ENCODE measurements at regions not wholly inside any gene's neighbourhood (a gene's known extent, or its start where the extent isn't known, plus 50 kb on each side); places are given as distances from the start of the nearest gene placed in this dataset.

- no peak for DNase-seq
Observed at GRCh38 chr5:173720953-173721600, 104.6 kb upstream of the BOD1 start.

DNA sequence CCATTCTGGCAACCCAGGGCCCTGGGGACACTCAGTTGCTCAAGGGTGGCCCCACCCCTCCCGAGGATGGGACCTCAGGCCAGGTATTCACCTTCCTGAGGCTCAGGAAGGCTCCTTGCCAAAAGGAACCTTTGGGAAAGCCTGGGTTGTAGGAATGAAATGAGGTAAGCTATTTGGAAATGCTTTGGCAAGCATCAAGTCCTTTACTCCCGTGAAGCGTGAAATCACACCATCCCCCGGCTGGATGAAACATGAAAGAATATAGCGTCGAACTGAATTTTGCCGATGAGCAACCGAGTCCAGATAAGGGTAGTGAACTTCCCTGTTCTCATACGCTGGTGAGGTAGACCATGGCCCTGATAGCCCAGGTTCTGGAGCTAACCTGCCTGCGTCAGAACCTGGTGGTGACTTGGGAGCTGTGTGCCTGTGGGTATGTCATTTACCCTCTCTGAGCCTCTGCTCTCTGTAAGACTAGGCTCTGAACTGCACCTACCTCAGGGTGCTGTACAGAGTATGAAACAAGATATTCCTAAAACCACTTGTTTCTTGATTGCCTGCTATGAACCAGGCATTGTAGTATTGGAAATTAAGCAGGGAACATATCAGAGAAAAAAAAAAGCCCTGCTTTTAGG lies 105.3 kb upstream of the BOD1 start:
- DNase-seq = no peak

DNA sequence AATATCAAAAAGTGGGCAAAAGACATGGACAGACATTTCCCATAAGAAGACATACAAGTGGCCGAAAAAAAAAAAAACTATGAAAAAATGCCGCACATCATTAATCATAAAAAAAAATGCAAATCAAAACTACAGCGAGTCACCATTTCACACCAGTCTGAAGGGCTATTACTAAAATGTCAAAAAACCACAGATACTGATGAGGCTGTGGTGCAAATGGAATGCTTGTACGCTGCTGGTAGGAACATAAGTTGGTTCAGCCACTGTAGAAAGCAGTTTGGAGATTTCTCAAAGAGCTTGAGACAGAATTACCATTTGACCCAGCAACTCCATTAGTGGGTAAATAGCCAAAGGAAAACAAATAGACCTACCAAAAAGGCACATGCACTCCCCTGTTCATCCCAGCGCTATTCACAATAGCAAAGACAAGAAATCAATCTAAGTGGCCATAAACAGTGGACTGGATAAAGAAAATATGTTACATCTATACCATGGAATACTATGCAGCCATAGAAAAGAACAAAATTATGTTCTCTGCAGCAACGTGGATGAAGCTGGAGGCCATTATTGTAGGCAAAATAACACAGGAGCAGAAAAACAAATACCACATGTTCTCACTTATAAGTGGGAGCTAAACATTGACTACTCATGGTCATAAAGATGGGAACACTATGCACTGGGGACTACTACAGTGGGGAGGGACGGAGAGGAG lies 110.6 kb upstream of the BOD1 start:
- DNase-seq = no peak

DNA sequence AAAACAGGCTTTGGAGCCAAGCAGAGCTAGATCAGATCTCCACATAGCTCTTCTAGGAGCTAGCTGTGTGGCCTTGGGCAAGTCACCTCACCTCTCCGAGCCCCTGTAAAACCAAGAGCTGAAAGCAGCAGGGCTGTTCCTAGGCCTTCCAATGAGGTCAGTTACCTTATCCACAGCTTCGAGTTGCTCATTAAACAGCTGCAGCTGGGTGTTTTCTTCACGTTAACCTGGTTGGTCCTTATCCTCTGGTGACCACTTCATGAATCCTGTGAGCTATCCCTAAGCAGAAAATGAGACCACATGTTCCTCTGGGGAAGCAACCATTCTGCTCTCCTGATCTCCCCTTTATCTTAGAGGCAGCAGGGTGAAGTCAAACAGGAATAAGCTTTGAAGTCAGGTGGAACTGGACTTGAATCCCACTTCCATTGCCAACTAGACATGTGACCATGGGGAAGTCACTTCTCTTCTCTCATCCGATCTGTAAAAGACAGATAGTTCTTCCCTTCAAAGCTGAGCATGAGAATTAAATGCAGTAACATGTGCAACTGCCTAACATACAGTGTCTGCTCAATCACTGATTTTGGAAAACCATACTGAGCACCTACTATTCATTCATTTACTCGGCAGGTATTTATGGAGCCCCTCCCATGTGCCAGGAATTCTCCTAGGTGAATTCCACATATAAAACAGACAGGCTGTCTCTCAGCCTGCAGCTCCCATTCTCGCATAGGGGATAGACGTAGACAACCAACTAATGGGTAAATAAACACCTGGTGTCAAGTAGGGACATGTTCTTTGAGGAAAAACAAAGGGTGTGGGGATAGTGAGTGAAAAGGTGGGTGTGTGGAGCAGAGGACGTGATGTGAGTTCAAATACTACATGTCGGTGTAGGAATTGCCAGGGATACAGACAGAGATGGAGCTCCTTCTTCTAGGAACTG lies 111.7 kb upstream of the BOD1 start:
- no peak for DNase-seq

GRCh38 chr5:173729079-173729765 lies 112.8 kb upstream of the BOD1 start:
- no peak for DNase-seq

- DNase-seq = no peak
Observed at GRCh38 chr5:173730632-173731298, 114.3 kb upstream of the BOD1 start.

DNA sequence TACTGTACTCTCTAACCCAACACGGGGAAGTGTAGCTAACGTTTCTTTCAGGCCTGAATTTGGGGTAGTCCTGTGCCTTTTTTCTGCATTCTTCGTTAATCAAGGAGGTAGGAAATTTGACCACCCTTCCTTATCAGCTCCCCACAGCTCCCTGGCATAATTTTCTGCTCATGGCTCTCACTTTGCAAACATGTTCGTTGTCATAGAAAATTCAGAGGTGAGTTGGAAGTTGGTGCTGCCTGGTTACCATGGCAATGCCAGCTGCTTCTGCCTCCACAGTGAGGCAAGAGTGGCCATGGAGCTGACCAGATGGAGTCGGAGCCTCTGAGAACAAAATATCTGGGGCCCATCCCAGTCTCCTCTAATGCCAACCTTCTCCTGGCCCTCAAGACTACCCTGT lies 116.6 kb upstream of the BOD1 start:
- DNase-seq = no peak

GRCh38 chr5:173733425-173733824 lies 117.0 kb upstream of the BOD1 start:
- DNase-seq = no peak

DNA sequence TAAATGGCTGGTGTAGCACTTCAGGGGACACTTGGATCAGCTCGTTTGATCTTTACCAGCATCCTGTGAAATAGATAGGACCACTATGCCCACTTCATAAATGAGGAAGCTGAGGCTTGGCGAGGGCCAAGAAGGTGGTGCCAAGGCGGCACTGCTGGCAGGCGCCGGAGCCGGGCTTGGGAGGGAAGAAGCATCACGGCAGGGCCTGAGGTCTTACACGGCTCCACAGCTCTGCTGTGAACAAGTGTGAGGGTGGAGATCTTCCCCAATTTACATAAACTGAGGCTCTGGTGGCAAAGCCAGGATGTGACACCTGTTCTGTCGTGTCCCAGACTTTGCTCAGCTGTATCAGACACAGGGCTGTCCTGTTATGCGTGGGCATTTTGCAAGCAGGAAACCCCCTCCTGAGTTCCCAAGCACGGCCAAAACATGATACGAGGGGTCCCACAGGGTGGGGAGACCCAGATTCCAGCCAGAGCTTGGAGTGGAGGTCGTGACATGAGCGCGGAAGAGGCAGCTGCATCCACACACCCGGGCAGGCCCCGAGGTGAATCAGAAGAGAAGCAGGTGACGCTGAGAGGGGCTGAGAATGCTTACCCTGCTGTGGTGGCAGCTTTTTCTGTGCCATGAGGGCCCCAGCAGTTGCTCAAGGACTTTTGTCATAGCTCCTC lies 117.5 kb upstream of the BOD1 start:
- no peak for DNase-seq

DNA sequence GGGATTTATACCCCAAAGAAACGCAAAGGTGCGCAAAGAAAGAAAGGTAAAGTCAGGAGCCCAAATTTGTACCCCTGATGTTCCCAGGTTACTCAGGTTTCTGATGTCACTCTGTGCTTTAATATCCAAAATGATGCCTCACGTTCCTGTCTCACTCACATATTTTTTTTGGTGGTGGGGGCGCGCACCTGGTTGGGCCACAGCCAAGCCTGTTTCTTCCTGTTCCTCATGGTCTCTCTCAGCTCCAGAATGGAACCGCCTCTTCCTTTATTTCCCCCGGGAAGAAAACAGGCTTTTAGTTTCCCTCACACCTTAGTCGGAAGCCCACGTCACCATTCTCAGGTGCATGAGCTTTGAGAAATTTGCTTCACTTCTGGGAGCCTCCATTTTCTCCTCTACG lies 118.3 kb upstream of the BOD1 start:
- no peak for DNase-seq

DNA sequence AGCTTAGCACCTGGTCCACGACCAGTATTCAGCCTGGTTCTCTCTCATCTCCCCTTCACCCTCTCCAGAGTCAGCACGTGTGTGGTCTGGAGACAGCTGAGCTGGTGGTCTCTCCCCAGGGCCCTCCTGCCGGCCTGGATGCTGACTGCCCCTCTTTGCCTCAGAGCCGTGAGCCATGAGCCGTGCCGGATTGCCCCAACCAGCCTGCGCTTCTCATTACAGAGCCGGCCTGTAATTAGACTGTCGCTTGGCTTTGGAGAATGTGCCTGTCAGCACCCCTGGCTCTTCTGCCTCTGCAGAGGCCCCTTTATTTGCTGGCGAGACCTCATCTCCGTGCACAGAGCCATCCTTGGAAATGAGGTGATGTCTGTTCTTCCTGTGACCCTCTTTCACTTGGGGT lies 118.7 kb upstream of the BOD1 start:
- no peak for DNase-seq

DNA sequence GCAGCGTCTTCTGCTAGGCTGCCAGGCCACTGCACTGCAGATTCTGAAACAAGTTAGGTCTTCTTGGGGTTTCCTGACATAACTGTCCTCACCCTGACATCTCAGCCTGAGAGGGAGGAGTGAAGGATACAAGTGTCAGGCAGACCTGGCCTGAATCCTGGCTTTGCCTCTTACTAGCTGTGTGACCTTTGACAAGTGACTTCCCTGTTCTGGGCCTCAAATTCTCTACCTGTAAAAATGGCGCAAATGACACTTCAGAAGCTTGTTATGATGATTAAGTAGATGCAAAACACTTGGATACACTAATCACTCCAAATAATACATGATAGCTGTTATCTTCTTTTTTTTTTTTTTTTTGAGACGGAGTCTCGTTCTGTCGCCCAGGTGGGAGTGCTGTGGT lies 119.2 kb upstream of the BOD1 start:
- DNase-seq = no peak

DNA sequence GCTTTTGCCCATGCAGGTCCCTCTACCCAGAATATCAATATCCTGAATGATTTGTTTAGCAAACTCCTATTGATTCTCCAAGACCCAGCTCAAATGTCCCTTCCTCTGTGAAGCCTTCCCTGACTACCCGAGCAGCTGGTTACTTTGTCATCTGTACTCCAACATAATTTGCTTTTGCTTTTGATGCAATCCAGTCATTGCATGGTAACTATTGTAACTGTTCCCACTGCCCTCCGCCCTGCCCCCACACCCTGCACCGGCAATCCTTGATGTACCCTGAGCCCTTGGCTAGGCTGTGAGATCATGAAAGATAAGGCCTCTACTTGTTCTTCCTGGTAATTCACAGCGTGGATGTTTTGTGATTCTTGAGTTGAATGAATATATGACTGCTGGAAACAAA lies 119.9 kb upstream of the BOD1 start:
- no peak for DNase-seq

DNA sequence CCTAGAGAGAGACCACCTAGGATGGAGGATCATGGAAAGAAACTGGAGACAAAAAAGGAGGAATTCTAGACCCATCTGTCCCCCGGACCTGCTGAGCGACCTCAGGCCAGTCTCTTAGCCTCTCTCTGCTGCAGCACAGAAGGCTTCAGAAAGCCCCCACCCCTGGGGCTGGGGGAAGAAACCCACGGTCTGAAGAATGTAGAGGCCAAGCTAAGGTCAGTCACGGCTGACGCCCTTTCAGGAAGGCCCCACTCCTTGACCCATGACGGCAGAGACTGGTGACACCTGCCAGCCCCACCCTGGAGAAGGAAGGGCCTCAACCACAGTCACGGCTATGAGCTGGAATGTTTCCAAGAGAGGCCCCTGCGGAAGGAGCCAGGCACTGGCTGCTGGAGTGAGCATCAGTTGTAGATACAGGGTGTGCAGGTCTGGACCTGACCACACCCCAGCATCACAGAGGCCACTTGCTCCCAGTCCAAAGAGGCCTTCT lies 120.5 kb upstream of the BOD1 start:
- DNase-seq = no peak

- DNase-seq = no peak
Observed at GRCh38 chr5:173739741-173740140, 123.3 kb upstream of the BOD1 start.

- DNase-seq = no peak
Observed at GRCh38 chr5:173740400-173740799, 124.0 kb upstream of the BOD1 start.

DNA sequence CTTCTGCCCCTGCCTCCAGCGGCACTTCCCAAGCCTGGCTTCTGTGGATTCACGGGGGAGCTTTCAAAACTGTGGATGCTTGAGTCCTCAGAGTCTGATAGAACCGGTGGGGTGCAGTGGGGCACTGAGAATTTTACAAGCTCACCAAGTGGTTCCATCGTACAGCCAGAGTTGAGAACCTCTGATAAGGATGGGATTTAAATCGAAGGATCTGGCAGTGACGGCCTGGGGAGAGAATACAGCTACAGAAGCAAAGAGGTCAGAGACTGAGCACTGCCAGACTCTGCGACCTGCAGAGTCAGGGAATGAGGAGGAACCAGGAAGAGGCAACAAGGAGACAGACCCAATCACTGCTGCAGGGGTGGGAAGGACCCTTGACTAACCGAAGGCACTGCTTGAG lies 124.6 kb upstream of the BOD1 start:
- no peak for DNase-seq

DNA sequence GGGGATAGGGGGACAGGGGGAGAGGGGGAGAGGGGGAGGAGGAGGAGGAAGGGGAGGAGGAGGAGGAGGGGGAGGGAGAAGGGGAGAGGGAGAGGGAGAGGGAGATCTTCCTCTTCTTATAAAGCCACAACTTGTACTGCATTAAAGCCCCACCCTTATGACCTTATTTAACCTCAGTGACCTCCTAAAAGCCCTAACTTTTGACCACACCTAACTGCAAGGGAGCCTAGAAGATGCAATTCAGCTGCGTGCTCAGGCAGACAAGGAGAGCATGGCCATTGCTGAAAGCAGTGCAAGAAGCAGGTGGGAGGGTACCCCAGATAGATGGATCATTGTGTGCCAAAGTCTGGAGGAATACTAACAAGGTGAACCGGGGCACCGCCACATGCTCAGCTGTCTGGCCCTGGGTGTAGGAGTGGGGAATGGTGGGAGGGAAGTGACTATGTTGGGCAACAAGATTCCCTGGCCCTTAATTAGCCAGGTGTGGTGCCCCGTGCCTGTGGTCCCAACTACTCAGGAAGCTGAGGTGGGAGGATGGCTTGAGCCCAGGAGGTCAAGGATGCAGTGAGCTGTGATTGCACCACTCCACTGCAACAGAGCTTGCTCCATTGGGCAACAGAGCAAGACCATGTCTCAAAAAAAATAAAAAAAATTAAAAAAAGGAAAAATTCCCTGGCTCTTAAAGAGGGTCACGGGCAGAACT lies 125.4 kb upstream of the BOD1 start:
- no peak for DNase-seq

DNA sequence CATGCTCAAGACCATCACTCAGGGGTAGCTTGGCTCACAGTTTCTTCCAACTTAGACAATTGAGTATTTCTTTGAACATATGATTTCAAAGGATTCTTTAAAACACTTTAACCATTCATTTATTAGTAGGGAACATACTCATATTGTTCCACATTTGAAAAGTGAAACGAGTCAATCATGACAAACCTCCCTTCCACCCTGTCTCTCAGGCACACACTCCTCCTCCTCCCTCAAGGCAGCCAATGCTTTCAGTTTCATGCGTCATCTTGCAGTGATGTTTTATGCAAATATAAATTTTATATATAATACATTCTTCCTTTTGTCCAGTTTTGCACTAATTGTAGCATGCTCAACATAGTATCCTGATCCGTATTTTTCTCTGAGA lies 126.0 kb upstream of the BOD1 start:
- DNase-seq = no peak

DNA sequence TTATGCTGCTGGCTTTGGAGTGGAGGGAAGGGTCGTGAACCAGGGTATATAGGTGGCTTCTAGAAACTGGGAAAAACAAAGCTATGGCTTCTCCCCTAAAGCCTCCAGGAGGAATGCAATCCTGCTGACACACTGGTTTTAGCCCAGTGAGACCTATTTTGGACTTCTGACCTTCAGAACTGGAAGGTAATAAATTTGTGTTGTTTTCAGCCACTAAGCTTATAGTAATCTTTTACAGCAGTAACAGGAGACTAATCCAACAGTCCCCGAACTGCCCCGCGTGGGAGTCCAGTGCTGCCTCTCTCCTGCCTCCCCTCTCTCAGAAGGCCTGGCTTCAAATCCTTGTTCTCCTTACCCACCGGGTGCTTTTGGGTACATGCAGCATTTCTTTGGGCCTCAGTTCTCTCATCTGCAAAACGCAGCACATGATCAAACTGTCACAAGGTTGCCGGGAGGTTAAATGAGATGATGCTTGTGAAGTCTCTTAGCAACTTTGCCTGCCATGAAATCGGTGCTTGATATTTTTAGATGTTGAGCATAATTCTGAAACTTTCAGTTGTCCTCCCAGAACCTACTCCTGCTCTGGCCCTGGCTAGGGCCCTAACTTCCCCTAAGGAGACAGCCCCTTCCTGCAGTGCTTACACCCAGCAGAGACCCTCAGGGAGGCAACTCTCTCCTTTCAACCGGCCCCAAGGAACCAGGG lies 127.3 kb upstream of the BOD1 start:
- DNase-seq = no peak

Measured in NCI-H1930 (cell line).